GM12878 (cell line): ENCODE measurements at regions not wholly inside any gene's neighbourhood (a gene's known extent, or its start where the extent isn't known, plus 50 kb on each side); places are given as distances from the start of the nearest gene placed in this dataset.

Source experiments
- CBFB ChIP-seq: IDR thresholded peaks from 2 replicates; pipeline ENCODE4 v1.6.1; 2016; ENCODE audit warnings: antibody characterized with exemption, low read depth
- CEBPZ ChIP-seq: fragments of 150-350 bp; IDR thresholded peaks from 2 replicates; pipeline ENCODE4 v1.6.1; 2016; ENCODE audit warnings: low read depth, low read length
- MLLT1 ChIP-seq: fragments of 450-650 bp; IDR thresholded peaks from 2 replicates; pipeline ENCODE4 v1.6.1; 2016; ENCODE audit warnings: mild to moderate bottlenecking
- POU2F2 ChIP-seq: IDR thresholded peaks from 3 replicates; pipeline ENCODE4 v1.6.1; 2011; ENCODE audit warnings: low read depth, mild to moderate bottlenecking, low read length, borderline replicate concordance
- PRDM15 ChIP-seq: fragments of 450-650 bp; formaldehyde crosslinking; IDR thresholded peaks from 2 replicates; pipeline ENCODE4 v1.4.0; 2020; ENCODE audit warnings: mild to moderate bottlenecking, moderate library complexity
- USF1 ChIP-seq: IDR thresholded peaks from 2 replicates; pipeline ENCODE4 v1.6.1; 2011; ENCODE audit warnings: borderline replicate concordance, low read depth, mild to moderate bottlenecking, moderate library complexity, mixed read lengths, low read length; ENCODE audit not compliant: insufficient read depth; ENCODE audit errors: extremely low read length
- ZBTB4 ChIP-seq: fragments of 450-650 bp; formaldehyde crosslinking; IDR thresholded peaks from 2 replicates; pipeline ENCODE4 v1.4.0; 2022; ENCODE audit warnings: mild to moderate bottlenecking, moderate library complexity

GRCh38 chr2:183868707-183869106, 729.6 kb upstream of the ZNF804A start (continued):
- TF ChIP-seq MLLT1 (no peak), POU2F2 (no peak), PRDM15 (no peak), USF1 (no peak), CBFB (no peak), ZBTB4 (CRISPR knock-in tag) (no peak), CEBPZ (no peak)
- TF ChIP-seq, all 136 proteins: peak for 0
